ENCODE measurements at regions not wholly inside any gene's neighbourhood (a gene's known extent, or its start where the extent isn't known, plus 50 kb on each side); places are given as distances from the start of the nearest gene placed in this dataset.
"Not testable (repeated sequence)": the region's sequence is repeated elsewhere in the genome, so short reads cannot be mapped to it uniquely, and the experiment has no call there.

DNA sequence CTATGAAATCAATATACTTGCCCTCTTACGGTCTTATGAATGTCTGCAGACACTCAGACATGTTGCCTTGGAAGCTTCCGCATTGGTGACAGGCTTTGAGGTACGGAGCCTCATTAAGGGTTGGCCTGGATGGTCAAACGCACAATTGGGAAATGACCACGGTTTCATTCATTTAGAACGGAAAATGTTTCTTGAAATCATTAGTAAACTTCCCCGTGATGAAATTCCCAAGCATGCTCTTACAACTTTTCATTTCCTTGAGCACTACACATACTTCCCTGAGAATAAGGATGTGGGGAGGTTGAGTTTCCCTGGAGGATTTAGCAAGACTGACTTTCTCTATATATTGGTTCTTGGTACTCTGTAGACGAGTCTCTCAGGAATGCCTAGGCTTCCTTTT lies 146.3 kb downstream of the HLX start:
- no peak for DNase-seq

DNA sequence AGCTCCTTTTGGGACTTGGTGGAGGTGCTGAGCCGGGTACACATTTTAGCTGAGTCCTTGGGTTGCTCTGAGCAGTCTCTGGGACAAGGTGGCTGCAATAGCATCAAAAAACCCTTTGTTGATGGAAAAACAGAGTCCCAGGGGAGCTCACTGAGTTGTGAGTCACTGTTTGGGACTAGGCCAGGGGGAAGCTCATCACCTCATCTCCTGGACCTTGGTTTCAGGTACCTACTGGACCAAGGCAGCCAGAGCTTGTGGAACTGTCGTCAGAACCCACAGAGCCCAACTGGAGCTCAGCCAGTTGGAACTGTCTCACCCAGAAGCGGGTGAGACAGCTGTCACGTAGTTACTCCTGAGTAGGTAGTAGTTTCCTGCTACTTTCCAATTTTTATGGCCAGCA lies 146.7 kb downstream of the HLX start:
- no peak for DNase-seq

DNA sequence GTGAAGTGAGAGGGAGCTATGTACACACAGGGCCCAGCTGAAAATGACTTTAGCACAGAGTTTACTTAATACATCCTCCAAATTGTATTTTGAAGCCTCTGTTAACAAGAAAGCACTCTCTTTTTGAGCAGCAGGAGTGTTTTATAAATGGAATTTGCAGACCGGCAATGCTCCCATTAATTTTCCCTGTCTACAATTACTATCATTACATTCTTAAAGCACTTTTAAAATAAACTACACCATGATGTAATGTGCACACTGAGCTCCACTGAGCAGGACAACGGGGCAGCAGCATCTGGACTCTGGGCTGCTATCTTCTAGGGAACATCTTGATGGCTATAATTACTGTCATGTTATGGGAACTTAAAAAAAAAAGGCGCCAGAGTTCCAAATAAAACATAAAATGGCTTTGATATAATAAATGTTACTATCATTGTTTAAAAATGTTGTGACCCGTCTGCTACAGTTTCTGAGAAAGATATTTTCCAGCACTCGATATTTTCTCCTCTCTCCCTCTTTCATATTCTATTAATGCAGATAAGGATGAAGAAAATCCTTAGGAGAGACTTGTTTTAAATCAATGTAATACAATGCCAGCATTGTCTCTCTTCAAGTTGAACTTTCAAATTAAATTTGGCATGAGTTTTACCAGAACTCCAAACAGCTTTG lies 150.9 kb downstream of the HLX start:
- no peak for DNase-seq

DNA sequence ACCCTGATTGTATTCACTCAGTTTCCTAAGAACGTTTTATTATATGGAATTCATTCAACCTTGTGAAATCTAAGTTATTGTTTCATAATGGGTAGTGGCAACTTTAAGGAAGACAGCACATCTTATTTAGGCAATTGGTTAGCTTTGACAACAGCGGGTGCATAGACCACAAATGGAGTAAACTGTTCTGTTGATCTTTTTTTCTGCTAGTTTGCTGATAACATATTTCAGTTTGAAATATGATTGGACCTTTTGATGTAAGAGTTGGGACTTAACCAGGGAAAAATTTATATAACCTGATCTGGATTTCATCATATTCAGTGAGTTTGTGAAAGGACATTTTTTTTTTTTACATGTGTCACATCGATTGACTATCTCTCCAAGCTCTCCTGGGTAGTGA lies 151.7 kb downstream of the HLX start:
- no peak for DNase-seq

DNA sequence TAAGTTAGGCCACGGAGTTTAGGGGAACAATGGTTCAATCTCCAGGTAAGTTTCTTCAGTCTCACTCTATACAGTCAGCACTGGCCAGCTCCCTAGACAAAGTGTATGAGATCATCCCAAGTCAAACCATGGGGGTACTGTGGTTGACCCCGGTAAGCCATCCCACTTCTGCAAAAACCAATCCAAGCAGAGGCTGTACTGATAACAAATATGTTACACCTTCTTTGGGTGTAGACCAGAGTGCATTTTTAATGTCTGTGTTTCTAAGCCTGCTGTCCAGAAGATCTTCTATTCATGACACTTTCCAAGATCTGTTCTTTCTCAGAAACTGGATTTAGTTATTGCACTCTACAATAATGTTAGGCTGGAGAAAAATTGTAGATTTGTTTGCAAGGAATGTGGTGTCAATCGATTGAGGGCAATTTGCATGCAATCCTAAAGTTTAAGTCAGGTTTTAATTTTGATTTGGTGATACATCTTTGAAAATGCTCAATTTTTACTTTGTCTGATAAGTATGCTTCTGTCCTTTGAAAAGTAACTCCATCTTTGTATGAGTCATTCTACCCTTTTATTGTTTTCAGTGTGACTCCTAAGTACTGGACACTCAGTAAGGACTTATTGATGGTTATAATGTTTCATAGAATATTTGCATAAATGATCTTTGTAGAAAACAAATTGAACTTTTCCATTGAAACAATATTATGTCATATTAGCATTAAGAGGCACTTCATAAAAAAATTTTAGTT lies 152.4 kb downstream of the HLX start:
- no peak for DNase-seq

DNA sequence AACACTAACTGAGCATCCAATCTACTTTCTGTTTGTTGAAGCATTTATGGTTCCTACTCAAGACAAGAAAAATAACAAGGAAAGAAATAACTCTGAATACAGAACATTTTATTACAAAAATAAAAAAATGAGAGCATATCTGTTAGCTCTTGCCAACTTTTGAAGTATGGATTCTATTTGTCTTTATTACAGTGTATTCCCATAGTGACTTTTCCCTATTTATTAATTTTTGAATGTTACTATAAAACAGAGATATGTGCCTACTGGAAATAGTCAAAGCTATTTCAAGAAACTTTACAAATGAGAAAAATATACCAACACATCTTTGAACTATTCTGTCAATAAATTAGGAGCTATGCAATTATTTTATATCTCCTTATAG lies 153.0 kb downstream of the HLX start:
- no peak for DNase-seq

DNA sequence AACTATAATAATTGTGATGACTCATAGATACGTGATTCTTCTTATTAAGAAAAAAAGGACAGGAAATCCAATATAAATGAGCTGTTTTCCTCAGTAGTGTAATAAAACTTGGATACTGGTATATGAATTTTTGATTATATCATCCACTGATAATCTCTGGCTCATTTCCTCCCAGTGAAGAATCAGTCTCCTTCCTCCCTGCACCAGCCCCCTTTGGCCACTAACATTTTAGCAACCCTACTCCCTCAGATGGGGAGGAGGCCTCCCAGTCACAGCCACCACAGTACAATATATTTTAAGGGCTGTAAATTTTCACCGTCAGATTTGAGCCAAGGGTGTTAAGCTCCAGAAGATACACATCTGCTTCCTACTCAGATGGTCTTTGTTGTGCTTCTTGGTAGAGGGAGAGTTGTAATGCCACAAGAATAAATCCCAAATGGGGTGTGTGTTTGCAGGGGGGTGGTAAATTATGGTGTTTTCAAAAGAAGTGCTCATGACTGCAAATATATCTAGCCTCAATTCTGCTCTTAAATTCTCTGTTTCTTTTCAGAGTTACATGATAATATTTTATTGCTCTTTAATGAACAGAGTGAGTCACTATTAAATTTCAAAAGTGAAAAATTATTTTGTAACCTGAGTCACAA lies 153.5 kb downstream of the HLX start:
- DNase-seq, result no peak

DNA sequence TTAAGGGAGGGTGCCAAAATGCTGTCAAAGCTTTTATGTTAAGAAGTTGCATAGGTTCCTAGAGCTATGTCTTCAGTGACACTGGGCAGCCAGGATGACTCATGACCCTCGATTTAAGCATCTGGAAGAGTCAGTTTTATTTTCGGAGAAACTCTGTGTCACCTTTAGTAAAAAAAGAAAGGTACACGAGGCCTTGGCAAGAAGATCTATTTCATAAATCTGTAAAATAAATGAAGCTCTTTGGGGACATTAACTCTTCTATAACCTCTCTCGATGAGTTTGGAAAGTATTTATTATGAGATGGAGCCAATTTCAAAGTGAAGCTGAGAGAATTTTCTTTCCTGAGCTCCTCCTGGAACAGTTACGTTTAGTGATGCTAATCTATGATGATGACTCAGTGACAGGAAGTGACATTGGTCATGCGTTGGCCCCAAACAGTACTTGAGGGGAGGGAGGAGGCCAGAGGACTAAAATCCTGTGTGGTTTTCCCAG lies 156.5 kb downstream of the HLX start:
- no peak for DNase-seq

DNA sequence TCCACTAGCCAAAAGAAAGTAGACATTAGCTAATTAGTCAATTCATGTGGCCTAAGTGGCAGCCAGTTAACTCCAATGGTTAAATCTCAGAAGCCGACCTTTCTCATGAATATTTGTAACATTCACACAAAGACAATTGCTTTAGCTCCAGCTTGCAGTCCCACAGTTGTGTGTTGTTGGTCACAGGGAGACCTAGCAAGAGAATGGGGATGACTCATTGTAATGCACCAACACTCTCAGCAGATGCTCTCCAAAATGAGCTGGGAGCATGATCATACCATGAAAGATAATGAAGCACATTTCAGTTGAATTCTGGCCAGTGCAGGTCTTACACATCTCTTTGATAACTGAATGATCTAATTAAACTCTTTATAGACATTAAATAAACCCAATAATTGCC lies 160.4 kb downstream of the HLX start:
- peak in 1 of 56 donors; percentile 1 for DNase-seq

DNA sequence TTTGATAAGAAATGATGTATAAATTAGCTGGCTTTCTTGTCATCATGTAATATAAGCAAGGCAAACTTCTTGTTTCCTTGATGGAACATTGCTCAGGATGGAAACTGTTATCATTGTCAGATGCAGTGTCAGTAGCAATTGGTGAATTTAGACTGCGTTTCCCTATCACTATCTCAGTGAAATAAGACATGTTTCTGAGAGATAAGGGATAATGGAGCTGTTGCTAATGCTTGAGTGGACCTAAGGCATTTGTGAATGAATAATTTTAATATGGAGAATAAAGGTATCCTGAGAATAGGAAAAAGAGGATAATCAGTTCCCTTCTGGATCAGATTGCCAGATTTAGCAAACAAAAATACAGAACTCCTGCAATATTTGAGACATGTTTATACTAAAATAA lies 160.9 kb downstream of the HLX start:
- no peak for DNase-seq

DNA sequence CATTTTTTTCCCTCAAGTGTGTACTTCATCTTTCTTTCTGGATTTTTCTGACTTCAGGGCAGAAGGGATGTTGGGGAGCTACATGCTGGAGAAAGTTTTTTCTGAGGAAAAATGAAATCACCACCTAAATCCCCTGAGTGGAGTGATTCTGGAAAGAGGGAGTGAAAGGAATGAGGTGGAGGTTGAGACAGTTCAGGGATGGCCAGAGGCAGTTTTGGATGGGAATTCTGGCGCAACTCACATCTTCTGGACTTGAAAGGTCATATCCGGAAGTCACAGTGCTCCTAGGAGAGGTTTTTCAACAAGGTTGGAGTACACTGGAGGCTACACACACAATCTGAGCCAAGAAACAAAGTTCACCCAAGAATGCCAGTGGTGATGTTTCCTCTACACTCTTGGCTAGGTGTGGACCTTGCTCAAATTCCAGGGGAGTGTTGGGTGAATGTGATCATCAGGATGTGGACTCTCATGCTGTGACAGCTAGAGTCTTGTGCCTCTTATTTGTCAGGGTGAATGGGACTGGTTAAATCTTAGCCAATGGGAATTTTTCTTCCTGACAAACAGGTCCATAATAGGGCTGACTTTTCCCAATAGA lies 161.5 kb downstream of the HLX start:
- DNase-seq, result no peak

DNA sequence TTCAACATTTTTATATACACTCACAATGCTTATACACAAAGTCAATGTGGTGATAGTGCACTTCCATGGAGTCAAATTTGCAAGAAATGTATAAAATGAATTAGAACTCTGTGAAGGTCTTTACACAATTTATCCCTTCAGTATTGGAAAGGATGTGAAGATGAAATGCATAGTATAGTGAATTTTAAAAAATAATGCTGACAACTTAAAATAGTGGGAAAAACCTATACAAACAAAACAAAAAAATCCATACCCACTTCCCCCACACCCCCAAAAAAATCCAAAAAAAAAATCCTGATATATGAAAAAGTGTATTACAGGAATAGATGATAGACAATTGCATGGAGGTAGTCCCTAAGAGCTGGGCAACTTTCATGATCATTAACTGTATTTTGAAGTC lies 165.3 kb downstream of the HLX start:
- DNase-seq, result no peak

DNA sequence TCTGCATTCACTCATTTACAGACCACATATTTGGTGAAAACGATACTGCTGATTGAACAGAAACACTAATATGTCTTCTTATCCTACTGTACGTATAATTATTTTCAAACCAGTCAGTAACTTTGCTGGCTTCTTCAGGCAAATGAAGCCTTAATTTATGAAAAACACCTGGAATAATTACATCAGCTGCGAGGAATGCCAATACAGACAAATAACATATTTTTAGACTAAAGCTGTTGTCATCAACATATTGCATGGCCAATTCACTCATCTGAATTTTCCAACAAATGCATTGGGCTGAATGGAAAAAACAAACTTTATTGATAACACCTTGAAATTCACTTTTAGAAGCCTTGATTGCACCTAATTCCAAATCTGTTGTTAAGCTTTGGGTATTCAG lies 165.9 kb downstream of the HLX start:
- DNase-seq, result no peak

DNA sequence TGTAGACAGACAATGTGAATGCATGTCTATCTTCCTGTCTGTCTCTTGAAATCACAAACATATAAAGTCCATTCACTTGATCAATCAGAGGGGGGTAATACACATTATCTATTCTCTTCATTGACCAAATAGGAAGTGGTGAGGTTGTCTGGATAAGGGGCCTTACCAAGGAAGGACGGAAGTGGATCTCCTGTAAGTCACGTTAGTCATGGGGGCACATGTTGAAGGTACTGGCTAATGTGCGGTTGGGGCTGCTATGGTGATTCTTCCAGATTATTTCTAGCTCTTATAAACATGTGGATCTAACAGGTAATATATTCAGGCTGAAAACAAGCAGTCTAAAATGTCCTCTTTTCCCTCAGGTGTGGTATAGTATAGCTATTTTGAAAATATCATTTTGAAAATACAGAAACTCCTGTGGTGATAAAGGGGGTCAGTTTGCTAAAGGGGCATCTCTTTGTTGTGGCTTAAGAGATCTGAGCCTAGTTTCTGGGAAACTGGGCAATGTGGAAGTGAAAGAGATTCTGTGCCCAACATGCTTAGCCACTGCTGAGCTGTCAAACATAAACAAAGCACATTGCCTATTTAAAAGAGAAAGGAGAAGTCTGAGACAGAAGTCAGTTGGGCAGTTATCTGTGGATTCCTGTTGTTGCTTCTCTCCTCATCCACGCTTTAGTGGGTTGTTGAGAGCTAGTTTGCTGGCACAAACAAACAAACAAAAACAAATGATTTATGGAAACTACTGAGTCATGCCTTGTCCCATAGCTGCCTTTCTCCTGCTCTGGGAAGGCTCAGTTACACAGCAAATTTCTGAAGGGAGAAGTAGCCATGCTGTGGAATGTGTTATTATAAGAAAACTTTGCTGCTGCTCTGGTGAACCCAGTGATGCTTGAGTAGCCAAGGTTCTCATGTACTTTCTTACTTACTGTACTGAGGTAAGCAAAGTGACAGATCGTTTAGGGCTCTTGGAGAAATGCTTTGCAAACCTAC lies 166.9 kb downstream of the HLX start:
- DNase-seq, result peak in 1 of 56 donors; percentile 3

DNA sequence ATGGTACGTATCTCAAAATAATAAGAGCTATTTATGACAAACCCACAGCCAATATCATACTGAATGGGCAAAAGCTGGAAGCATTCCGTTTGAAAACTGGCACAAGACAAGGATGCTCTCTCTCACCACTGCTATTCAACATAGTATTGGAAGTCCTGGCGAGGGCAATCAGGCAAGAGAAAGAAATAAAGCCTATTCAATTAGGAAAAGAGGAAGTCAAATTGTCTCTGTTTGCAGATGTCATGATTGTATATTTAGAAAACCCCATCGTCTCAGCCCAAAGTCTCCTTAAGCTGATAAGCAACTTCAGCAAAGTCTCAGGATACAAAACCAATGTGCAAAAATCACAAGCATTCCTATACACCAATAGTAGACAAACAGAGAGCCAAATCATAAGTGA lies 172.1 kb downstream of the HLX start:
- not testable (repeated sequence) for DNase-seq

DNA sequence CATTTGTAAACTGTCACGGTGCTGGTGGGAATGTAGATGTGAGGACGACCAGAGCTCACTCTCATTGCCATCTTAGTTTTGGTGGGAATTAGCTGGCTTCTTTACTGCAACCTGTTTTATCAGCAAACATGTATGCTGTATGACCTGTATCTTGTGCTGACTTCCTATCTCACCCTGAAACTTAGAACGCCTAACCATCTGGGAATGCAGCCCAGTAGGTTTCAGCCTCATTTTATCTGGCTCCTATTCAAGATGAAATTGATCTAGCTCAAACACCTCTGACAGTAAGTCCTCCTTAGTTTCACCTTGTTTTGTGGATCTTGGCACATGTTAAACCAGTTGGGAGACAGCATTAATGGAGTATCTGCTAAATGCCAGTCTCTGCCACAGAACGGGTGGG lies 174.6 kb downstream of the HLX start:
- no peak for DNase-seq

DNA sequence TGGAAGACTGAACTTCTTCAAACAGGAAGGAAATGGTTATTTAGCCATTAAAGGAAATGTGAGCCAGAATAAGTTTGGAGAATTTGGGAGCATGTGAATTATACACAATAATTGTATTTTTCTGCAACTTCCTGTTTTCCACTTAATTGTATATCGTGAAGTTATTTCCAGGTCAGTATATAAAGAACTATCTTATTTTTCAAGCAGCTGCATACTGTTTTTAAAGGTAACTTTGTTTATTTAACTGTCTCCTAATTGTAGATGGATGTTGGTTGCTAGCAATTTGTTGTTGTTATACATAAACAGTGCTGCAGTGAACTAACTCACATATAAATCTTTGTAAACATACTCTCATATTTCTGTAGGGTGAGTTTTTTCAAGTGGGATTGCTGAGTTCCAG lies 180.3 kb downstream of the HLX start:
- no peak for DNase-seq

DNA sequence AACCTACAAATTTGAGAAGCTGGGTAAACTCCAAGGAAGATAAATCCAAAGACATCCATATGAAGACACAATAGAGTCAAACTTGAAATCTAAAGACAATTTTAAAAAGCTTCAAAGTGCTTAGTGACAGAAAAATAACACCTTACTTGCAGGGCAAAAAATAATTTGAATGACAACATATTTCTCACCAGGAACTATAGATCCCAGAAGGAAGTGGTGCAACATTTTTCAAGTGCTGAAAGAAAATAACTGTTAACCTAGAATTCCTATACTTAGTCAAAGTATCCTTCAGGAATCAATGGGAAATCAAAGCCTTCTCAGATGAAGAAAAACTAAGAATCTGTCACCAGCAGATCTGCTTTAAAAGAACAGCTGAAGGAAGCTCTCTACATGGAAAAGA lies 184.4 kb downstream of the HLX start:
- no peak for DNase-seq

DNA sequence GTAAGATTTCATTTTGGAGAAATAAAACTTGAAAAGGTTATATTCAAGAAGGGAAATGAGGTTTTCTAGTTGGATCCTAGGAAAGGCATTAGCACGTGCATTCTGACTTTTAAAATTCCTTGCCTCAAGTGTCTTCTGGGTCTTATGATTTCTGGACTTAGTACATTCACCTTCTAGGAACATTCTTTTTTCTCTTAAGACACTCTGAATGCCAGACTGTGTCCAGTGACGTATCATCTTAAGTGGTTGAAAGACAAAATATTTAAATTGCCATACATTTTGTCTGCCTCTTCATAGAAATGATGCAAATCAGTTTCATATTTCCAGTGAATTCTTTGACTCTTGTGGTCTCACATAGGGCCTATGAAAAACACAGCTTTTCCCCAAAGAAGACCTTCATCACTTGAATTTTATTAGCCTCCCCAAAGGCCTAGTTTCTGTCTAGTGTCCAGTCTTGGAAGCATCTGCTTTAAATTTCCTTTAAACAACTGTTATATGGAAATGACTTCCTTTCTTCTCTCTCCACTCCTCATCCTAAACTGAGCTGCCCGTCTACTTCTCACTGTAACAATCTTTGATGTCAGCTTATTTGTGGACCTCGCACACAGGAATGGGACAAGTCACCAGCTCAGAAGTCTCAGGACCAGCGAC lies 187.2 kb downstream of the HLX start:
- DNase-seq, result no peak

DNA sequence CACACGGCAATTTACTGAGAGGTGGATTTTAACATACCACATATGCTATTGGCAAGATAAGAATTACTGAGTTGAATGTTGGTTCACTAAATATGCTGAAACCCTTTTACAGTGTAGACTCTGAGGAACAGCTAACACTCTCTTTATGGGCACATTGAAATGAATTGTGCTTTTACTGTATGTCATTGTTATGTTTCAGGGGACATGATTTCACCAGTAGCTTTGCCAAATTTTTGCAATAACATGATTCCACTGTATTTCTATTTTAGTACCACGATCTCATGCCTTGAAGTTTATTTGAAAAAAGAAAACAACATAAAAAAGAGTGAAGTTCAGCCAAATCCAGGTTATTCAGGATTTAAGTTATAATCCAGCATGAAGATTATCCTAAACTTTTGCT lies 188.5 kb downstream of the HLX start:
- no peak for DNase-seq

All from amygdala (tissue), 56 donors.